GM21619 (cell line): ENCODE measurements at regions not wholly inside any gene's neighbourhood (a gene's known extent, or its start where the extent isn't known, plus 50 kb on each side); places are given as distances from the start of the nearest gene placed in this dataset.
"Not testable (repeated sequence)": the region's sequence is repeated elsewhere in the genome, so short reads cannot be mapped to it uniquely, and the experiment has no call there.

Experiments used
- ATAC-seq: cut with Tn5 transposase; IDR thresholded peaks from one replicate; pipeline ENCODE4 v1.9.1; 2021; ENCODE audit not compliant: unreplicated experiment

DNA sequence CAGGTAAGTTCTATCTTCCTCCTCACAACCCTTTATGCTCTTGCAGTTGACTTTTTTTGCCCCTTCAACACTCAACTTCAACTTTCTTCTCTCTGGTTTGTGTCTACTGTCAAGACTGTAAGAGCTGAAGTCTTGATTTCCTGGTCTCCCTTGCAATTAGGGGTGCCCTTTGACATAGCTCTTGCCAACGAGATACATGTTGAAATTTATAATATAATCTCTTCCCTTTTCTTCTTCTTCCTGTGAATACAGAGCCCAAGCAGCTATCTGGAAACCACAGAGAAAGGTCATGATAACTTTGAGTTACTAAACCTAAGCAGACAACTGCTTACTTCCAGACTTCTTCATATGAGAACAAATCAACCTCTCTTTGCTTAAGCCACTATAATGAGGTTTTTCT is 163.5 kb downstream of the MC4R start:
- no peak for ATAC-seq

DNA sequence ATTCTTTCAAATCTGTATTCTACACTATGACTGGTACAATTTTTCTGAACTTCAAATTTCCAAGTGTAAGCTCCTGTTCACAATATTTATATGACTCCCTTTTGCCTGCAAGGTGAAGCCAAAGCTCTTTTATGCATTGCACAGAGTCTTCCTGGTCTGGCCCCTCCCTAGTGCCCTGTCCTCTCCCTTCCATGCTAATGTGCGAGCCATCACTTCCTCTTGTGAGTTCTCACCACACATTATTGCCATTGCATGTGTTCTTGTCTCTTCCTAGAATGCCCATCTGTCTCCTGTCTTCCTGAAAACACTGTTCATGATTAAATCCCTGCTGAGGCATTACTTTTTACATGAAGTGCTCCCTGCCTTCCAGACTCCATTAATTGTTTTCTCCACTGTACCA is 169.9 kb downstream of the MC4R start:
- no peak for ATAC-seq

DNA sequence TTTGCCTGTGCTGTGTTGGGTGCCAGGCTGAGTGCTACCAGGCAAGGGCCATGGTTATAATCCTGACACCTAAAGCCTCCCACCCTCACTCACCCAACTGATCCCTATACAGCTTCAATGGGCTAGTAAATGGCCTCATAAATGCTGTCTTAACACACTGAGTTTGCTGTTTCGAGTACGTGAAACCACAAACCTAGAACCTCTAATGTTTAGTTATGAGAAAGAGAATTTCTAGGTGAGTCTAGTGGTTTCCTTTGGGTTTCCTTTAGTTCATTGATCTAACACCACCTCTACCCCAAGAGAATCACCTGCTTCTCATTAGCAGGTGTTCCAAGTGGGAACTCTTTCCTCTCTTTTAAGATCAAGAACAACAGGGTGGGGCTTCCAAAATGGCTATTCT is 172.0 kb downstream of the MC4R start:
- ATAC-seq, result no peak

DNA sequence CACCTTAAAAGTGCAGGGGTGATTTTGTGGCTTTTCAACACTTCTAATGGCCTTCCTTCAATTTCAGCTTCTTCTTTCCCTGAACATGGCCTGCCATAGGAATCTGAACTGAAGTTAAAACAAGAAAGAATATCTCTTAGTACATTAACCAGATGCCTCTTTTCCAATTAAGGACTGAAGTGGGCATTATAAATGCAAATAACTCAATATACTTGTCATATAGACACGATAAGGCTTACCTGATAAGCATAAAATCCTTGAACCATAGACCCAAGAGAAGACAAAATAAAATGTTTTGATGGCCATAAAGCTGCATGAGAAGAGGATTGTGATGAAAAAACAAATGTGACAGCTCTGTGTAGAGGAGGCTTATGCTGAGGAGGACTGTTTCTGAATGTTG is 173.1 kb downstream of the MC4R start:
- no peak for ATAC-seq

DNA sequence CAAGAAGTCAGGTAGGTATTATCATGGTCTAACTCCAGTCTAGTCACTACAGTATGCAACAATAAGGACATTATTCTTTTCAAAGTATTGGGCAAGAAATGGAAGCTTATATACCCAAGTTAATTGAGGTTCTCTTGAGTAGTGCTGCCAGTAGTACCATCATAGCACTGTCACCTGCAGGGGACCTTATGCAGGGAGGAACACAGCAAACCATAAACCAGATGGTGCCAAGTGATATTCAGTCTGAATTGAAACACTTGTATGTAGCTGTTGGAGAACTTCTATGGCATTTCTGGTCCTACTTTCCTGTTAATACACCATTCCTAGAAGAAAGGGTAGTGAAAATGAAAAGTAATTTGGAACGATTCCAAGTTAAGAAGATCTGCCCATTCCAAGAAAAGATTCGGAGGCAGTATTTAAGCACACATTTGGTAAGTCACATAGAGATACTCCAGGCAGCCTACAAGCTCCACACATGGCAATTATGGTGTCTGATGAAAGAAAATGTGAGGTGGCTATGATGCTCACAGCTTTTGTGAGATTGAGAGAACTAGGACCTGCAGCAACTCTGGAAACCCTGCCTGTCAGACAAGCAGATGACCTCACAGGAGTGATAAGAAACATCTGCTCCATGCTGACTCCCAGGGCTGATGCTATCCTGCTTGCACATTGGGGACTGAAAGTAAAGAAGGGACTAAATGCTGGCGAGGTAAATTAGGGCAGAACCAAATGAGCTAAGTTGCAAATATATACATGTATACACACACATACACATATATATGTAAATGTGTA is 174.7 kb downstream of the MC4R start:
- ATAC-seq, result no peak

DNA sequence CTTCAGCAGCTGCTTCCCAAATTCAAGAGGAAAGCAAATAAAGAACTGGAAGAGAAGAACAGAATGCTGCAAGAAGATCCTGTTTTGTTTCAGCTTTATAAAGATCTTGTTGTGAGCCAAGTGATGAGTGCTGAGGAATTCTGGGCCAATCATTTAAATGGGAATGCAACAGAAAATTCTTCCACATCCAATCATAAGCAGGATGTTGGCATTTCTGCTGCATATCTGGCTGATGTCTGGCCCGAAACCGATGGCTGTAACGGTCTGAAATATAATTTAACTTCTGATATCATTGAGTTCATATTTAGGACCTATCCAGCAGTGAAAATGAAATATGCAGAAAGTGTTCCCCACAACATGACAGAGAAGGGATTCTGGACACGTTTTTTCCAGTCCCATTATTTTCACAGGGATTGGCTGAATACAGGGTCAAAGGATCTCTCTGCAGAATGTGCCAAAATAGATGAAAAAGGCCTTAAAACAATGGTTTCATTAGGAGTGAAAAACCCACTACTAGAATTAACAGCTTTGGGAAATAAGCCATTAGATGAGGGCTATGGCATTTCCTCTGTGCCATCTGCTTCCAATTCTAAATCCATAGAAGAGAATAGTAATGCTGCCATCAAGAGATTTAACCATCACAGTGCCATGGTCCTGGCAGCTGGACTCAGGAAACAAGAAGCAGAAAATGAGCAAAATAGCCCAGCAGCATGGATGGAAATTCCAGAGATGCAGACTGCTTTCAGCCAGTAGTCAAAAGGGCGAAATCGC is 175.6 kb downstream of the MC4R start:
- ATAC-seq, result no peak

DNA sequence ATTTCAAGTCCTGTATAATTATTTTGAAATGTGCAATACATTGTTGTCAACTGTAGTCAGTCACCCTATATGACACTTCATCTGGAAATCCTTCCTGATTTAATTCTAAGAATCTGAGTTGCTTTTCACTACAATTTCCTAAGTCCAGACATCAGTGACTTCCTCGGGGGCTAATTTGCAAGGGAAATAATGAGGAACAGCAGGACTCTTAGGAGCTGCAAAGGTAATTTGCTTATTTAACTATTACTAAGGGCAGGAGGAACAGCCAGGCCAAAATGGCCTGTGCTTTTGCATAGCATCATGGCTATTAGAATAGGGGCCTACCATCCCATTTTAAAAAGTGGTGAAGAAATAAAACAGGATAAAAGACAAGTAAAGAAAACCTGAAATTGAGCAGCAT is 178.8 kb downstream of the MC4R start:
- ATAC-seq, result no peak

DNA sequence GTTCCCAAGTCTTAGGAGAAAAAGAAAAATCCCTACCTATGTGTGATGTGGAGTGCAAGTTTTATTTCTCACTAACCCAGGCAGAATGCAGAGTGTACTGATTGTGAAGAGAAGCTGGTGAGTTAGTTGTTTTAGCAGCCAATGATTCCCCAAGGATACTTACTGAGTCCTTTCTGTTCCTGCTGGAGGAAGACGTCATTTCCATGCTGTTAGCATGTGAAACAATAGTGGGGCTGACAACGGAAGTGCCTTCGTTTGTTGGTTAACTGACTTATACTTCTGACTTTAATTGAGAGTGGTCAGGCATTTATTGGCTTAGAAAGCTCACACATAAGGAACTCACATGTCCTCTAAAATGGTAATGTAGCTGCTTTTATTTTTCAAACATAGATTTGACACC is 180.6 kb downstream of the MC4R start:
- no peak for ATAC-seq

DNA sequence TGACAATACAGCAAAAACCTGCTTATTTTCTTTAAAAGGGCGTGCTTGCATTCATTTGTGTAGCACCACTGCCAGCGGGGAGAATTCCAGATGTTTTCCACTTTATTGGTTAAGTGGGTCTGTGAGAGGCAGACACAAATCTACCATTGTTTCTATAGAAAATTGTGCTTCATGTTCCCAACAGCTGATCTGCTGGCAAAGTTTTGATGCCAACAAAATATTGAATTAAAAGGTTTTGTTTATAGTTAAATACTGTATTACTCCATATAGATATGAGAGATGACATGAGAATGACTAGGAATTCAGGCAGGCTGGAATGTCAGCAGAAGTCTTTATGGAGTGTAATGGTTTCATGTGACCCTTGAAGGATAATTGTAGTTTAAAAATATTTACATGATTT is 182.7 kb downstream of the MC4R start:
- ATAC-seq, result no peak

DNA sequence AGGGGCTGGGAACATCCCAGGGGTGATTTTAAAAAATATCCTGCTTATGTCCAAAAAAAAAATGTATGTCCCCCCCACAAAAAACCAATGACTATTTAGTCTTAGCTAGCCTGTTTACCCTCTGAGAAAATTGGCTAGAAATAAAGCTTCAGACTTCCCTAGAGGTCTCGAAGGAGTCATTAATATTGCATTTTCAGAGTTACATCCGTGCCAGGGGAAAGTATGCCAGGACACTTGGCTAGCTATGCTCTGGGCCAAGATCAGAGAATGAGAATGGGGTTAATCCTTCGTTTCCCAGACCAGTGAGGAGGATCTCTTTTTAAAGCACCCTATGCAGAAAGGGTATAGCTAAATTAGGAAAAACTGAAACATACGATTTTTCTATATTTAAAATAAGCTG is 183.6 kb downstream of the MC4R start:
- no peak for ATAC-seq

DNA sequence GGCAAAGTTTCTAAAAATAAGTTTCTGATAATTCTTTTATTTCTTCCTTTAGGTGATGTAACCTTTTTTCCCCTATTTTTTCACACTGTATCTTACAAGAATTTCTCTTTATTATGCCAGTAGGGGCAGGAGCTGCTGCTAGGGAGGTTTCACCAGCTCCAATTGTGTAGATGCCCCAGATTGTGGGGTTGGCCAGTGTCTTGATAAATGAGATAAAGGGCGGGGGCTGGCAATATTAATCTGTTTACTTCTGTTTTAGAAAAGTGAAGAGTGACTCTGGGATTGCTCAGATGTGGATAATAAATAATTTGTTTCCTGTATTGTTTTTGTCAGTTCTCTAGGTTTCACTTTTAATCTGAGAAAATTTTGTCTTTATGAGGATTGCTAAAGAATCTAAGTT is 190.4 kb downstream of the MC4R start:
- ATAC-seq, result no peak

DNA sequence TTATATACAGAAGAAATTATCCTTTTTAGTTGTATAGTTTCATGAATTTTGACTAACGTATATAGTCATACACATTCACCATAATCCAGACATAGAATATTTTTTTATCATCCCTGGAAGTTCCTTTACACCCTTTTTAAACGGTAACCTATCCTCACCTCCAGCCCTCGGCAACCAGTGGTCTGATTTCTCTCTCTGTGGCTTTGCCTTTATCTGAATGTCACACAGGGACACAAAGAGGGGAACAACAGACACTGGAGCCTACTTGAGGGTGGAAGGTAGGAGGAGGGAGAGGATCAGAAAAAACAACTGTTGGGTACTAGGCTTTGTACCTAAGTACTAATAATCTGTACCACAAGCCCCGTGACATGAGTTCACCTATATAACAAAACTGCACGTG is 191.9 kb downstream of the MC4R start:
- no peak for ATAC-seq

DNA sequence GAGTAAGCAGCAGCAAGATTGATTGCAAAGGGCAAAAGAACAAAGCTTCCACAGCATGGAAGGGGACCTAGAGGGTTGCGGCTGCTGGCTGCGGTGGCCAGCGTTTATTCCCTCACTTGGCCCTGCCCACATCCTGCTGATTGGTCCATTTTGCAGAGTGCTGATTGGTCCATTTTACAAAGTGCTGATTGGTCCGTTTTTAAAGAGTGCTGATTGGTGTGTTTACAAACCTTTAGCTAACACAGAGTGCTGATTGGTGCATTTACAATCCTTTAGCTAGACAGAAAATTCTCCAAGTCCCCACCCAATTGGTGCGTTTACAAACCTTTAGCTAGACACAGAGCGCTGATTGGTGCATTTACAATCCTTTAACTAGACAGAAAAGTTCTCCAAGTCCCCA is 194.4 kb downstream of the MC4R start:
- ATAC-seq, result not testable (repeated sequence)

DNA sequence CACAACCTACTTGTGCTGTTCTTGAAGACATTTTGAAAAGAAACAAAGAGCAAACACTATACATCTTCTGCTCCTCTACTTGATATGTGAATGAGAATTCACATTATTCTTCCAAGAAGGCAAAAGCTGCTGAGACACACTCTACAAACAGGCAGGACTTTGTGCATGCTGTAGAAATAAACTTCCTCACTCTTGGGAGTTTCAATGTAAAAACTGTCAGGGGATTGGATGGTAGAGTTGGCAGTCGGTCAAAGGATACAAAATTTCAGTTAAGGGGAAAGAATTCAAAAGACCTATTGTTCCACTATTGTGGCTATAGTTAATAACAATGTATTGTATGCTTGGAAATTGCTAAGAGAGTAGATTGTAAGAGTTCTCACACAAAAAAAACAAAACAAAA is 196.3 kb downstream of the MC4R start:
- no peak for ATAC-seq

DNA sequence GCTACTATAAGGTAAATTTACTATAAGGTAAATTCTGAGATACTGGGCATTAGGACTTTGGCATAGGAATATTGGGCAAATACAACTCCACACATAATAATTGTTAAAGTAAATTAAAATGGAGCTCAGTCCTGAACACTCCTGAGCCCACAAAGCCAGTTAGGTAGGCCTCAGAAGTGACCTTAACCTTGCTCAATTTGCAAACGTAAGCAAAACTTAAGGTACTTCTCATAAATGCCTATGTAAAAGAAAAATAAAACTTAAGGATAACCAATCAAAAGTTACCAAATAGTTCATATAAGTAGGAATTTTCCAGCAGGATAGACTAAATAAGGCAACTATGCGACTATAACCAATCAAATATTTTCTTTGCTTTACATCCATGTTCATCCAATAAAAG is 197.7 kb downstream of the MC4R start:
- ATAC-seq, result no peak

DNA sequence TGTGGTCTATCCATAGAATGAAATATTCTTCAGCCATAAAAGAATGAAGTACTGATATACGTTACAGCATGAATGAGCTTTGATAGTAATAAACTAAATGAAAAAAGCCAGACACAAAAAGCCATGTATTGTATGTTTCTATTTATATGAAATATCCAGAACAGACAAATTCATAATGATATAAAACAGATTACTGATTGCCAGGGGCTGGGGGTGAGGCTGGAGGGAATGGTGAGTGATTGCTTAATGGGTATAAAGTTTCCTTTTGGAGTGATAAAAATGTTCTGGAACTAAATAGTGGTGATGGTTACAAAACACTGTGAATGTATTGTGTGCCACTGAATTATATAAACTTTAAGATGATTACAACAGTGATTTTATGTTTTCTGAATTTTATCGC is 200.5 kb downstream of the MC4R start:
- no peak for ATAC-seq

DNA sequence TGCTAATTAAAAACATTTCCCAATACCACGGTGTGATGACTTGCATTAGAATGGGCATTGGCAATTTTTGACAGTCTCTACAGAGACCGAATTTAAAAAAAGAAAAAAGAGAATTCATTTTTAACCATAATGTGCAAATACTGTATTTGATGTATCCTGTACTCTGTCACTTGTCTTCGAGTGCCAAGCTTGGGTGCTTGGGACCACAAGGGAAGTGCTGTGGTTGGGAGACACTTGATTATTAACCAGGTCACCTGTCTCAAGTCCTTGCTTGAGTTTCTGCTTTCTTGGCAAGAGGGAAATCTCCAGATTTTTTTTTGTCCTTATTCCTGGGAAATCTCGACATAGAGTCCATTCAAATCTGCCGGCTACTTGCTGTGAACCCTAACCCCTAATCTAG is 209.0 kb downstream of the MC4R start:
- ATAC-seq, result peak; percentile 94

DNA sequence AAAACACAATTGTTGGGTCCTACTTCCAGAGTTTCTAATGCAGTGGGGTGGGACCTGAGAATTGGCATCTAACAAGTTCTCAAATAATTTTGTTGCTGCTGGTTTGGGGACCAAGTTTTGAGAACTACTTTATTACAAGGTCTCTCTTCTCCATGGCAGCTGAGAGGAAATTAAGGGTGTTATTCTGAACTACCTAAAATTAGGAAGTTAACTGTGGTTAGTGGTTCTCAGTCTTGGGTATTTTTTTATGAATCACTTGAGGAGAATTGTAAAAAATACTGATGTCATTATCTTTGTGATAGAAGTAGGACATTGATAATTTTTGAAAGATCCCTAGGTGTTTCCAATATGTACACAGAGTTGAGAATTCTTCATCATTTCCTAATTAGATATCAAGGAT is 210.2 kb downstream of the MC4R start:
- no peak for ATAC-seq

DNA sequence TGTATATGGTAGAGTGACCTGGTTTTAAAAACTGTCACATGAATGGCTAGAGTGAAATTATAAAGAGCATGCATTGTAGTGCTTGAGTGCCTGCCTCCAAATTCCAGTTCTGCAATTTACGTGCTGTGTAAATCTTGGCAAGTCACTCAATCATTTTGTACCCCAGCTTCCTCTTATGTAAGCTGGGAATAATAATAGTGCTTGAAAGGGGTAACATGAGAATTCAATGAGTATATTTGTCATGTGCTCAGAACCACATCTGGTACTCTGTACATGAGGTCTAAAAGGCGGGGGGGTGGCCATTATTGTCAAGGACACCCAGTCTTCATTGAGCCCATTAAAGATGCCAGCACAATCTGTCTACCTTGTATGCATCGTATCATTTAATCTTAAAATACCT is 214.8 kb downstream of the MC4R start:
- ATAC-seq, result no peak

DNA sequence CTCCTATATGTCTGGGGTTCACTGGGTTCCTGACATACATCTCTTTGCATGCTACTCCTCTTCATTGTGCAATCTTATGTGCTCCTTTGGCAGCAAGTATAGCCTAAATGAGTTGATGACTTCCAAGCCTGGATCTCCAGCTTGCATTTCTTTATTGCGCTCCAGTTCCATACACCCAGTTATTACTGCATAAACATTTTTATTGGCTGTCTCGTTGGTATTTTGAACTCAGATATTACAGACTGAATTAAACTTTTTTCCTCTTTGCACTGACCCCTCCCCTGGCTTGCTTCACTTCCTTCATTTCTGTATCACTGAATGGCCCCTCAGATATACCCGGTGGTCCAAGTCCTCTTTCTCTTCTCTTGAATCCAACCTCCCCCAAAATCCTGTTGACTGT is 219.2 kb downstream of the MC4R start:
- no peak for ATAC-seq

DNA sequence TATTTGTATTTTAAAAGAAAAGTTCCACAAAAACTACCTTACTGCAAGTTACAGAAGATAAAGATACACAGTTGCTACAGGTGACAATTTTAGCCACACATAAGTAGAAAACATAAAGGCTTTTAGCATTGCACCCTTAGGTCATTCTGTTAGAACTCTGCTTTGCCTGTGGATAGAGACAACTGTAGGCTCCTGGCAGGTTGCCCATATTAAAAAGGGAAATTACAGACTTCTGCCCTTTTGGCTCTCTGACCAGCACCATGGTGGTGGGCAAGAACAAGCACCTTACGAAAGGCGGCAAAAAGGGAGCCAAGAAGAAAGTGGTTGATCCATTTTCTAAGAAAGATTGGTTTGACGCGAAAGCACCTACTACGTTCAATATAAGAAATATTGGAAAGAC is 223.3 kb downstream of the MC4R start:
- ATAC-seq, result no peak

DNA sequence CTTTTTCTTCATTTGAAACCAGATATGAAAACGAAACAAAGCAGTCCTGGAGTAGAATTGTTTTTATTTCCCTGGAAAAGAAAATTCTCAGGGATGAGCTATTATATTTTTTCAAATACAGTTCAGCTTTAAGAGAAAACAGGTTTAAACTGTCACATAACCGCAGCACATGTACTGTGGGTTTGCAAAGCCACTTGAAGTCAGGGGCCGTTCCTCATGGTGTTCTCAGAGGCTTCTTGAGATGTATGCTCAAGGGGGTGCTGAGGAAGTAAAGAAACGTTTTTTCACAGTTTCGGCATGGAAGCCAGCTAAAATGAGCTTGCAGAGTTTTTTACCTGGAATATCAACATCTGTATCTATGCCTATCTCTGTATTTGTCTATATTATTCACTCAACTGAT is 225.3 kb downstream of the MC4R start:
- ATAC-seq, result no peak
